SK-N-SH (cell line): ENCODE measurements at regions not wholly inside any gene's neighbourhood (a gene's known extent, or its start where the extent isn't known, plus 50 kb on each side); places are given as distances from the start of the nearest gene placed in this dataset.

Experiments used
- CTCF ChIA-PET: fragments of 300-600, 350-600 bp; formaldehyde crosslinking; extraction: SDS; loops from one replicate; lab custom pipeline; 2021; lab: Yijun Ruan, JAX
- POLR2A ChIA-PET: fragments of 350-600 bp; sonication (Branson Sonifier 250); formaldehyde crosslinking; extraction: SDS; loops from one replicate; lab custom pipeline; 2020; ENCODE audit warnings: antibody characterized with exemption, inconsistent platforms; lab: Yijun Ruan, JAX
- DNase-seq: peaks from one replicate; pipeline ENCODE4 v3.0.0; 2012
- H2AFZ ChIP-seq: fragments of 200-600 bp; sonication (generic); 2 replicates; pipeline ENCODE4 v1.8.1; 2016; ENCODE audit warnings: antibody characterized with exemption, mild to moderate bottlenecking, low read depth
- H3F3A ChIP-seq: fragments of 200-600 bp; sonication (generic); replicated peaks from 2 replicates; pipeline ENCODE3; 2016; ENCODE audit warnings: antibody characterized with exemption, mild to moderate bottlenecking; ENCODE audit not compliant: insufficient read depth
- H3K27ac ChIP-seq, 2 experiments: fragments of 200-500 bp in 1 of 2; fragments of 200-600 bp in 1 of 2; sonication (Bioruptor generic) in 1 of 2; sonication (generic), shearing (Covaris generic) in 1 of 2; 2 replicates each; pipeline versions ENCODE4 v1.5.1 to v1.6.1; 2014 to 2016; ENCODE audit warnings: low read depth in 2 of 2, inconsistent platforms in 1 of 2, low read length in 1 of 2, mild to moderate bottlenecking in 1 of 2, mixed read lengths in 1 of 2
- H3K27me3 ChIP-seq: fragments of 200-600 bp; sonication (generic), shearing (Covaris generic); 2 replicates; pipeline ENCODE4 v1.6.1; 2016; ENCODE audit warnings: mixed run types; ENCODE audit not compliant: insufficient read depth
- H3K36me3 ChIP-seq, 2 experiments: fragments of 200-500 bp in 1 of 2; fragments of 200-600 bp in 1 of 2; sonication (Bioruptor generic) in 1 of 2; sonication (generic) in 1 of 2; replicated peaks in 1 of 2; 2 replicates each; pipeline versions ENCODE3 to v1.5.1; 2014 to 2016; ENCODE audit warnings: low read length in 1 of 2, mild to moderate bottlenecking in 1 of 2; ENCODE audit not compliant: insufficient read depth in 2 of 2, control insufficient read depth in 1 of 2
- H3K4me1 ChIP-seq, 2 experiments: fragments of 200-500 bp in 1 of 2; fragments of 200-600 bp in 1 of 2; sonication (Bioruptor generic) in 1 of 2; sonication (generic), shearing (Covaris generic) in 1 of 2; 2 replicates each; pipeline versions ENCODE4 v1.5.1 to v1.6.1; 2014 to 2016; ENCODE audit warnings: low read depth in 1 of 2, low read length in 1 of 2, mixed run types in 1 of 2; ENCODE audit not compliant: insufficient read depth in 2 of 2, control insufficient read depth in 1 of 2
- H3K4me2 ChIP-seq: fragments of 200-600 bp; sonication (generic), shearing (Covaris generic); 2 replicates; pipeline ENCODE4 v1.6.1; 2017; ENCODE audit warnings: mixed run types
- H3K4me3 ChIP-seq, 2 experiments: fragments of 200-500 bp in 1 of 2; fragments of 200-600 bp in 1 of 2; sonication (Bioruptor generic) in 1 of 2; sonication (generic), shearing (Covaris generic) in 1 of 2; 2 replicates each; pipeline versions ENCODE4 v1.5.1 to v1.8.1; 2014 to 2016; ENCODE audit warnings: low read depth in 2 of 2, inconsistent platforms in 1 of 2, low read length in 1 of 2, mild to moderate bottlenecking in 1 of 2, mixed read lengths in 1 of 2, moderate library complexity in 1 of 2
- H3K79me2 ChIP-seq: fragments of 200-600 bp; sonication (generic); 2 replicates; pipeline ENCODE4 v1.8.1; 2017; ENCODE audit warnings: mild to moderate bottlenecking; ENCODE audit not compliant: insufficient read depth
- H3K9ac ChIP-seq: fragments of 200-600 bp; sonication (generic); 2 replicates; pipeline ENCODE4 v1.6.1; 2017; ENCODE audit warnings: mixed run types
- H3K9me2 ChIP-seq: fragments of 200-600 bp; sonication (generic); 2 replicates; pipeline ENCODE4 v1.6.1; 2017; ENCODE audit warnings: mixed run types
- H3K9me3 ChIP-seq: fragments of 200-600 bp; sonication (generic); 2 replicates; pipeline ENCODE4 v1.6.1; 2017; ENCODE audit warnings: mixed run types, mild to moderate bottlenecking, moderate library complexity
- H4K20me1 ChIP-seq: fragments of 200-600 bp; sonication (generic); 2 replicates; pipeline ENCODE4 v1.6.1; 2017; ENCODE audit warnings: mild to moderate bottlenecking, mixed run types; ENCODE audit not compliant: insufficient read depth
- CHD2 ChIP-seq: fragments of 150-350 bp; IDR thresholded peaks from 2 replicates; pipeline ENCODE4 v1.6.1; 2018; ENCODE audit warnings: low read length; ENCODE audit not compliant: partially characterized antibody
- EP300 ChIP-seq, 2 experiments: IDR thresholded peaks; 2 replicates each; pipeline versions ENCODE4 v1.4.0 to v1.6.1; 2012; ENCODE audit warnings: borderline replicate concordance in 1 of 2, low read depth in 1 of 2, low read length in 1 of 2
- FOSL2 ChIP-seq: IDR thresholded peaks from 2 replicates; pipeline ENCODE4 v1.4.0; 2012; ENCODE audit warnings: low read depth, mild to moderate bottlenecking, moderate library complexity, borderline replicate concordance
- FOXM1 ChIP-seq: IDR thresholded peaks from 2 replicates; pipeline ENCODE4 v1.4.0; 2012; ENCODE audit warnings: low read depth, mild to moderate bottlenecking
- GABPA ChIP-seq: IDR thresholded peaks from 2 replicates; pipeline ENCODE4 v1.4.0; 2012; ENCODE audit warnings: low read depth, mild to moderate bottlenecking
- GATA2 ChIP-seq: sonication (generic); formaldehyde crosslinking; IDR thresholded peaks from 2 replicates; pipeline ENCODE4 v1.5.0; 2020; ENCODE audit warnings: mild to moderate bottlenecking, missing genetic modification reagents
- MEF2A ChIP-seq: IDR thresholded peaks from 2 replicates; pipeline ENCODE4 v1.4.0; 2012; ENCODE audit warnings: low read depth, borderline replicate concordance
- MXI1 ChIP-seq: IDR thresholded peaks from 2 replicates; pipeline ENCODE4 v1.6.1; 2012; ENCODE audit warnings: mild to moderate bottlenecking, low read depth, low read length, improper control_type of control experiment
- NFIC ChIP-seq: IDR thresholded peaks from 2 replicates; pipeline ENCODE4 v1.4.0; 2012; ENCODE audit warnings: borderline replicate concordance
- POLR2AphosphoS5 ChIP-seq: IDR thresholded peaks from 2 replicates; pipeline ENCODE4 v1.6.1; 2012; ENCODE audit warnings: low read depth, low read length
- RFX5 ChIP-seq: IDR thresholded peaks from 2 replicates; pipeline ENCODE4 v1.6.1; 2012; ENCODE audit warnings: mild to moderate bottlenecking, improper control_type of control experiment, low read length
- SMC3 ChIP-seq: IDR thresholded peaks from 2 replicates; pipeline ENCODE4 v1.6.1; 2012; ENCODE audit warnings: low read depth, low read length, improper control_type of control experiment
- TAF1 ChIP-seq: IDR thresholded peaks from 2 replicates; pipeline ENCODE4 v1.6.1; 2012; ENCODE audit warnings: low read depth, mild to moderate bottlenecking, low read length, moderate library complexity, borderline replicate concordance
- WGBS: methylation state at CpG from one replicate; pipeline ENCODE4 v1.1.6; 2017; ENCODE audit warnings: low lambda C conversion rate; 5-methylcytosine and 5-hydroxymethylcytosine counted together
- TF ChIP-seq, protein P1 (sequence below): IDR thresholded peaks from 2 replicates; pipeline ENCODE4 v1.4.0; 2012; ENCODE audit warnings: low read depth, borderline replicate concordance
- TF ChIP-seq, protein P2 (sequence below): IDR thresholded peaks from 2 replicates; pipeline ENCODE4; 2012
- TF ChIP-seq, protein P3 (sequence below): IDR thresholded peaks from 2 replicates; pipeline ENCODE4 v1.4.0; 2012; ENCODE audit warnings: low read depth, borderline replicate concordance
- TF ChIP-seq, protein P4 (sequence below): fragments of 200-600 bp; sonication (generic); IDR thresholded peaks from 2 replicates; pipeline ENCODE4 v1.6.1; 2017; ENCODE audit warnings: antibody characterized with exemption, mild to moderate bottlenecking, moderate library complexity
- TF ChIP-seq, protein P5 (sequence below): IDR thresholded peaks from 2 replicates; pipeline ENCODE4 v1.4.0; 2012; ENCODE audit warnings: low read depth

DNA sequence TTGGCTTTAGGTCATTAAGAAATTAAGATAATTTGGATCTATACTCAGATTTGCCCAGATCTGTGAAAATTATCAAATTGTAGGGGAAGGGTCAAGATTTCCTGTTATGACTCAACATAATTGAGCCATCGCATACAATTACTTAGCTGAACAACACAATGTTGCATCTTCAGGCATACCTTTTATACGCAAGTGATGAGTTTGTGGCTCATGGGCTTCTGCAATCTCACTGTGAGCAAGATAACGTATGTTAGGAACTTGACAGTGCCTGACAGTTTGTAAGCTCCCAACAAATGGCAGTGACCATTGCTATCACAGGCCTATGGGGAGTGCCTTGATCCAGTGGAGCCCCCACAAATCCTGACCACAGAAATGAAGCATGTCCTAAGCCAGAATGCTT lies 199.7 kb downstream of the BCAT1 start (continued):
- TF ChIP-seq EP300 (IDR thresholded peaks at IDR 0.05; ENCODE audit: borderline replicate concordance in 1 of 2, low read depth in 1 of 2, low read length in 1 of 2), result no peak
- TF ChIP-seq FOSL2, result no peak
- TF ChIP-seq MXI1, result no peak
- TF ChIP-seq, protein P1, sequence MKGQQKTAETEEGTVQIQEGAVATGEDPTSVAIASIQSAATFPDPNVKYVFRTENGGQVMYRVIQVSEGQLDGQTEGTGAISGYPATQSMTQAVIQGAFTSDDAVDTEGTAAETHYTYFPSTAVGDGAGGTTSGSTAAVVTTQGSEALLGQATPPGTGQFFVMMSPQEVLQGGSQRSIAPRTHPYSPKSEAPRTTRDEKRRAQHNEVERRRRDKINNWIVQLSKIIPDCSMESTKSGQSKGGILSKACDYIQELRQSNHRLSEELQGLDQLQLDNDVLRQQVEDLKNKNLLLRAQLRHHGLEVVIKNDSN, result no peak
- TF ChIP-seq GATA2 (CRISPR knock-in tag), result no peak
- no peak for TF ChIP-seq RFX5
- no peak for TF ChIP-seq NFIC

DNA sequence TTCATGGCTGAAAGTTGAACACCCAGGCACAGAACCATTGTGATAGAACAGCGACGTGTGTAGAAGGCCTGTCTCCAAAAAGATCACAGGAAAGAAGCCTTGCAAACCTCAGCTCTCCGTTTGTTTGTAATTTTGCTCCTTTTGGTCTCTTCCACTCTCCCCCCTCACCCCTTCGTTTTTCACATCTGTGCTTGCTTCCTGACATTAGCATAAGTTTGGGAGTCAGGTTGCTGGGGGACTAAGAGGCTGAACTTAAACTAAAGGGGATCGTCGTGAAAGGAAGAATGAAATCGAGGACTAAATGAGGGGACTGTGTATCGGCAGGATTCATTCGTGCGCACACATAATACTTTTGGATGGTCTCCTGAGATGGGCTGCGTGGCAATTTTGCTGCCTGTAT lies 200.6 kb downstream of the BCAT1 start:
- CTCF ChIA-PET, result no interaction called here

DNA sequence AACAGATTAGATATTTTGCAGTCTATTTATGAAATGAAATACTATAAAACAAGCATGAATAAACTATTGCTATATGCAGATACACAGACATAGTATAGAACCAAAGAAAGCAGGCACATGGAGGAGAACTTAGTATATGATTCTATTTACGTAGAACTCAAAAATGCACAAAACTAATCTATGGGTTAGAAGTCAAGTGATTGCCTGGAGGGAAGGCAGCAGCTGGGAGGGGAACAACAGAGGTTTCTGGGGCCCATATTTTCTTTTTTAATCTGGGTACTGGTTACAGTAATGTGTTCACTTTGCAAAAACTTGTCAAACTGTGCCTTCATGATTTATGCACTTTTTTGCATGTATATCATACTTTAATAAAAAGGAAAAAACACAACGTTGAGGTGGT lies 202.0 kb downstream of the BCAT1 start:
- H4K20me1 ChIP-seq, result no peaks in the 10 kb centered on the region
- no peaks in the 10 kb centered on the region for H3K4me1 ChIP-seq
- peaks cover 6% of the 10 kb centered on the region for H3F3A ChIP-seq
- no peaks in the 10 kb centered on the region for H3K79me2 ChIP-seq
- H3K9ac ChIP-seq, result no peak overlapping the region
- no peak overlapping the region for H3K4me3 ChIP-seq
- DNase-seq, result no peak
- H3K9me3 ChIP-seq, result no peaks in the 10 kb centered on the region
- H3K4me2 ChIP-seq, result no peak overlapping the region
- no peaks in the 10 kb centered on the region for H3K27me3 ChIP-seq
- no peak overlapping the region; the same call in 1 of the 2 replicates for H2AFZ ChIP-seq
- WGBS, result 70% methylated on average over 2 of the region's 2 CpGs
- H3K9me2 ChIP-seq, result no peaks in the 10 kb centered on the region
- POLR2A ChIA-PET, result no interaction called here
- TF ChIP-seq GABPA, result no peak
- TF ChIP-seq, protein P2, sequence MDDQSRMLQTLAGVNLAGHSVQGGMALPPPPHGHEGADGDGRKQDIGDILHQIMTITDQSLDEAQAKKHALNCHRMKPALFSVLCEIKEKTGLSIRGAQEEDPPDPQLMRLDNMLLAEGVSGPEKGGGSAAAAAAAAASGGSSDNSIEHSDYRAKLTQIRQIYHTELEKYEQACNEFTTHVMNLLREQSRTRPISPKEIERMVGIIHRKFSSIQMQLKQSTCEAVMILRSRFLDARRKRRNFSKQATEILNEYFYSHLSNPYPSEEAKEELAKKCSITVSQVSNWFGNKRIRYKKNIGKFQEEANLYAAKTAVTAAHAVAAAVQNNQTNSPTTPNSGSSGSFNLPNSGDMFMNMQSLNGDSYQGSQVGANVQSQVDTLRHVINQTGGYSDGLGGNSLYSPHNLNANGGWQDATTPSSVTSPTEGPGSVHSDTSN, result no peak
- no peak for TF ChIP-seq SMC3
- TF ChIP-seq, protein P3, sequence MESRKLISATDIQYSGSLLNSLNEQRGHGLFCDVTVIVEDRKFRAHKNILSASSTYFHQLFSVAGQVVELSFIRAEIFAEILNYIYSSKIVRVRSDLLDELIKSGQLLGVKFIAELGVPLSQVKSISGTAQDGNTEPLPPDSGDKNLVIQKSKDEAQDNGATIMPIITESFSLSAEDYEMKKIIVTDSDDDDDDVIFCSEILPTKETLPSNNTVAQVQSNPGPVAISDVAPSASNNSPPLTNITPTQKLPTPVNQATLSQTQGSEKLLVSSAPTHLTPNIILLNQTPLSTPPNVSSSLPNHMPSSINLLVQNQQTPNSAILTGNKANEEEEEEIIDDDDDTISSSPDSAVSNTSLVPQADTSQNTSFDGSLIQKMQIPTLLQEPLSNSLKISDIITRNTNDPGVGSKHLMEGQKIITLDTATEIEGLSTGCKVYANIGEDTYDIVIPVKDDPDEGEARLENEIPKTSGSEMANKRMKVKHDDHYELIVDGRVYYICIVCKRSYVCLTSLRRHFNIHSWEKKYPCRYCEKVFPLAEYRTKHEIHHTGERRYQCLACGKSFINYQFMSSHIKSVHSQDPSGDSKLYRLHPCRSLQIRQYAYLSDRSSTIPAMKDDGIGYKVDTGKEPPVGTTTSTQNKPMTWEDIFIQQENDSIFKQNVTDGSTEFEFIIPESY, result no peak
- no peak for TF ChIP-seq FOXM1
- TF ChIP-seq GATA2 (CRISPR knock-in tag), result no peak
- TF ChIP-seq, protein P4, sequence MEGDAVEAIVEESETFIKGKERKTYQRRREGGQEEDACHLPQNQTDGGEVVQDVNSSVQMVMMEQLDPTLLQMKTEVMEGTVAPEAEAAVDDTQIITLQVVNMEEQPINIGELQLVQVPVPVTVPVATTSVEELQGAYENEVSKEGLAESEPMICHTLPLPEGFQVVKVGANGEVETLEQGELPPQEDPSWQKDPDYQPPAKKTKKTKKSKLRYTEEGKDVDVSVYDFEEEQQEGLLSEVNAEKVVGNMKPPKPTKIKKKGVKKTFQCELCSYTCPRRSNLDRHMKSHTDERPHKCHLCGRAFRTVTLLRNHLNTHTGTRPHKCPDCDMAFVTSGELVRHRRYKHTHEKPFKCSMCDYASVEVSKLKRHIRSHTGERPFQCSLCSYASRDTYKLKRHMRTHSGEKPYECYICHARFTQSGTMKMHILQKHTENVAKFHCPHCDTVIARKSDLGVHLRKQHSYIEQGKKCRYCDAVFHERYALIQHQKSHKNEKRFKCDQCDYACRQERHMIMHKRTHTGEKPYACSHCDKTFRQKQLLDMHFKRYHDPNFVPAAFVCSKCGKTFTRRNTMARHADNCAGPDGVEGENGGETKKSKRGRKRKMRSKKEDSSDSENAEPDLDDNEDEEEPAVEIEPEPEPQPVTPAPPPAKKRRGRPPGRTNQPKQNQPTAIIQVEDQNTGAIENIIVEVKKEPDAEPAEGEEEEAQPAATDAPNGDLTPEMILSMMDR, result no peak
- TF ChIP-seq MEF2A, result no peak
- no peak for TF ChIP-seq TAF1
- no peak for TF ChIP-seq CHD2
- CTCF ChIA-PET, result no interaction called here
- H3K36me3 ChIP-seq, result no peaks in the 10 kb centered on the region
- H3K27ac ChIP-seq, result no peak overlapping the region

More for the DNA sequence above, 200.6 kb downstream of the BCAT1 start:
- Histone ChIP-seq H3K9me3 (no peaks in the 10 kb centered on the region), H3K79me2 (no peaks in the 10 kb centered on the region), H3K36me3 (no peaks in the 10 kb centered on the region), H2AFZ (no peak overlapping the region), H3K4me2 (no peak overlapping the region), H3F3A (peaks cover 6% of the 10 kb centered on the region), H3K9me2 (no peaks in the 10 kb centered on the region), H3K9ac (no peak overlapping the region), H3K4me3 (no peak overlapping the region), H3K27ac (no peak overlapping the region), H3K27me3 (no peaks in the 10 kb centered on the region), H4K20me1 (no peaks in the 10 kb centered on the region), H3K4me1 (no peaks in the 10 kb centered on the region)
- no peak for TF ChIP-seq POLR2AphosphoS5
- TF ChIP-seq, protein P5, sequence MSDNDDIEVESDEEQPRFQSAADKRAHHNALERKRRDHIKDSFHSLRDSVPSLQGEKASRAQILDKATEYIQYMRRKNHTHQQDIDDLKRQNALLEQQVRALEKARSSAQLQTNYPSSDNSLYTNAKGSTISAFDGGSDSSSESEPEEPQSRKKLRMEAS, result no peak
- POLR2A ChIA-PET, result no interaction called here
- WGBS, result 79% methylated on average over 11 of the region's 11 CpGs
- no peak for DNase-seq
